B cell (primary cell): ENCODE measurements at regions not wholly inside any gene's neighbourhood (a gene's known extent, or its start where the extent isn't known, plus 50 kb on each side); places are given as distances from the start of the nearest gene placed in this dataset.

Experiments
- ATAC-seq: fragments of 200-7000 bp; cut with Tn5 transposase; one replicate; pipeline ENCODE4 v1.10.0; 2021; ENCODE audit warnings: low read depth, mild to moderate bottlenecking, moderate number of reproducible peaks, moderate library complexity
- CTCF ChIA-PET: fragments of 350-600 bp; sonication (Branson Sonifier 250); formaldehyde crosslinking; loops from one replicate; lab custom pipeline; 2021; ENCODE audit warnings: antibody characterized with exemption, inconsistent platforms; lab: Charles Lee
- POLR2A ChIA-PET: fragments of 350-600 bp; sonication (Branson Sonifier 250); formaldehyde crosslinking; loops from one replicate; lab custom pipeline; 2021; ENCODE audit warnings: antibody characterized with exemption; lab: Charles Lee
- DNase-seq: peaks from one replicate; pipeline ENCODE4 v3.0.0; 2013
- H2AFZ ChIP-seq: 2 replicates; pipeline ENCODE4 v1.6.1; 2012; ENCODE audit warnings: mild to moderate bottlenecking, low read depth, low read length; ENCODE audit not compliant: insufficient read depth, poor library complexity, severe bottlenecking
- H3K27ac ChIP-seq, 2 donors: 1 replicate in 1 of 2; 2 replicates in 1 of 2; pipeline ENCODE4 v1.5.1; 2012 to 2013; ENCODE audit warnings: low read length in 2 of 2, mild to moderate bottlenecking in 2 of 2, moderate library complexity in 1 of 2
- H3K27me3 ChIP-seq, 4 experiments: fragments of 200-600 bp in 1 of 4; sonication (generic) in 1 of 4; replicated peaks in 1 of 4; 1 replicate in 2 of 4; 2 replicates in 2 of 4; pipeline versions ENCODE4 v1.6.1 to v1.7.0; 2013 to 2016; ENCODE audit warnings: low read length in 3 of 4, mild to moderate bottlenecking in 2 of 4, mixed read lengths in 1 of 4, moderate library complexity in 1 of 4; ENCODE audit not compliant: insufficient read depth in 4 of 4, control insufficient read depth in 3 of 4; ENCODE audit errors: control extremely low read depth in 1 of 4
- H3K36me3 ChIP-seq, 2 experiments: replicated peaks in 1 of 2; 1 replicate in 1 of 2; 2 replicates in 1 of 2; pipeline versions ENCODE4 v1.6.1 to v1.7.1; 2013; ENCODE audit warnings: low read length in 1 of 2; ENCODE audit not compliant: insufficient read depth in 2 of 2, control insufficient read depth in 1 of 2; ENCODE audit errors: control extremely low read depth in 1 of 2, extremely low read depth in 1 of 2
- H3K4me1 ChIP-seq, 2 donors: fragments of 200-600 bp in 1 of 2; sonication (generic) in 1 of 2; 1 replicate in 1 of 2; 2 replicates in 1 of 2; pipeline versions ENCODE4 v1.5.1 to v1.6.1; 2013 to 2017; ENCODE audit warnings: low read length in 2 of 2; ENCODE audit not compliant: control insufficient read depth in 2 of 2, insufficient read depth in 2 of 2
- H3K4me2 ChIP-seq: replicated peaks from 2 replicates; pipeline ENCODE3; 2012; ENCODE audit warnings: mild to moderate bottlenecking, low read depth, low read length; ENCODE audit not compliant: poor library complexity, severe bottlenecking
- H3K4me3 ChIP-seq, 5 experiments: fragments of 200-600 bp in 1 of 5; sonication (generic) in 1 of 5; 1 replicate in 3 of 5; 2 replicates in 2 of 5; pipeline versions ENCODE4 v1.5.1 to v1.7.0; 2011 to 2016; ENCODE audit warnings: low read length in 4 of 5, mild to moderate bottlenecking in 4 of 5, low read depth in 2 of 5, control low read depth in 1 of 5, moderate library complexity in 1 of 5; ENCODE audit not compliant: insufficient read depth in 1 of 5; ENCODE audit errors: control extremely low read depth in 1 of 5, extremely low read depth in 1 of 5
- H3K79me2 ChIP-seq: fragments of 200-600 bp; sonication (generic); one replicate; pipeline ENCODE4 v1.6.0; 2016; ENCODE audit warnings: low read length; ENCODE audit not compliant: control insufficient read depth, insufficient read depth
- H3K9ac ChIP-seq: fragments of 200-600 bp; sonication (generic); 2 replicates; pipeline ENCODE4 v1.6.1; 2017; ENCODE audit warnings: mild to moderate bottlenecking, low read length, moderate library complexity
- H3K9me3 ChIP-seq, 3 donors: one replicate each; pipeline versions ENCODE4 v1.6.1 to v1.7.1; 2013; ENCODE audit warnings: low read length in 2 of 3; ENCODE audit not compliant: control insufficient read depth in 2 of 3, insufficient read depth in 1 of 3; ENCODE audit errors: control extremely low read depth in 1 of 3
- H4K20me1 ChIP-seq: 2 replicates; pipeline ENCODE4 v1.6.0; 2012; ENCODE audit warnings: mild to moderate bottlenecking, low read length; ENCODE audit not compliant: insufficient read depth, control insufficient read depth, poor library complexity, severe bottlenecking
- H3K27ac Mint-ChIP-seq: one replicate; pipeline ENCODE4 v1.8.0; 2021; ENCODE audit warnings: mixed read lengths
- H3K27me3 Mint-ChIP-seq: one replicate; pipeline ENCODE4 v1.8.0; 2021; ENCODE audit warnings: mixed read lengths
- H3K4me1 Mint-ChIP-seq: one replicate; pipeline ENCODE4 v1.8.0; 2021; ENCODE audit warnings: mixed read lengths
- H3K4me3 Mint-ChIP-seq: one replicate; pipeline ENCODE4 v1.8.0; 2021; ENCODE audit warnings: mixed read lengths
- H3K9me3 Mint-ChIP-seq: one replicate; pipeline ENCODE4 v1.8.0; 2022; ENCODE audit warnings: mixed read lengths; ENCODE audit not compliant: insufficient read depth
- CTCF ChIP-seq: fragments of 200-600 bp; IDR thresholded peaks from one replicate; pipeline ENCODE4 v1.8.0; 2022; ENCODE audit warnings: antibody characterized with exemption, mild to moderate bottlenecking
- EZH2 ChIP-seq: IDR thresholded peaks from 2 replicates; pipeline ENCODE4 v1.6.1; 2012; ENCODE audit warnings: borderline replicate concordance, low read depth, mild to moderate bottlenecking, moderate library complexity, low read length; ENCODE audit not compliant: insufficient read depth, poor library complexity, severe bottlenecking
- WGBS: methylation state at CpG from one replicate; pipeline ENCODE4 v1.1.5; 2013; ENCODE audit warnings: missing lambda C conversion rate; ENCODE audit not compliant: insufficient coverage; 5-methylcytosine and 5-hydroxymethylcytosine counted together
- intact Hi-C: fragments of 100-400 bp; cut with micrococcal nuclease; formaldehyde crosslinking; loops from one replicate; pipeline ENCODE4 v1.10.0; 2022

DNA sequence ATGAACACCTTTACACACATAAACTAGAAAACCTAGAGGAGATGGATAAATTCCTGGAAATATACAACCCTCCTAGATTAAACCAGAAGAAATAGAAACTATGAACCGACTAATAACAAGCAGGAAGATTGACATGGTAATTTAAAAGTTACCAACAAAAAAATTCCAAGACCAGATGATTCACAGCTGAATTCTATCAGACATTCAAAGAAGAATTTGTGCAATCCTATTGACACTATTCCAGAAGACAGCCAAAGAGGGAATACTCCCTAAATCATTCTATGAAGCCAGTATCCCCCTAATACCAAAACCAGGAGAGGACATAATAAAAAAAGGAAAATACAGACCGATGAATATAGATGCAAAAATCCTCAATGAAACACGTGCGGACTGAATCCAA is 102.6 kb upstream of the KRR1 start:
- H3K9ac ChIP-seq: no peak overlapping the region
- H2AFZ ChIP-seq: no peak overlapping the region
- CTCF ChIA-PET: no interaction called here
- no peaks in the 10 kb centered on the region for H3K9me3 ChIP-seq
- Mint-ChIP-seq H3K27me3 (peaks cover 27% of the 10 kb centered on the region), H3K9me3 (no peaks in the 10 kb centered on the region), H3K4me3 (no peak overlapping the region), H3K27ac (no peak overlapping the region), H3K4me1 (no peaks in the 10 kb centered on the region)
- DNase-seq (no peak), ATAC-seq (no peak)
- WGBS: no CpG with 5 or more reads among the region's 4 CpGs
- no peaks in the 10 kb centered on the region for H3K27me3 ChIP-seq
- no peaks in the 10 kb centered on the region for H4K20me1 ChIP-seq
- H3K4me1 ChIP-seq: no peaks in the 10 kb centered on the region
- H3K79me2 ChIP-seq: no peaks in the 10 kb centered on the region
- H3K4me2 ChIP-seq: no peak overlapping the region
- no peak overlapping the region for H3K27ac ChIP-seq
- intact Hi-C loops: no loop called here
- POLR2A ChIA-PET: no interaction called here
- H3K4me3 ChIP-seq: no peak overlapping the region
- H3K36me3 ChIP-seq: no peaks in the 10 kb centered on the region
- TF ChIP-seq CTCF (no peak), EZH2 (no peak)

DNA sequence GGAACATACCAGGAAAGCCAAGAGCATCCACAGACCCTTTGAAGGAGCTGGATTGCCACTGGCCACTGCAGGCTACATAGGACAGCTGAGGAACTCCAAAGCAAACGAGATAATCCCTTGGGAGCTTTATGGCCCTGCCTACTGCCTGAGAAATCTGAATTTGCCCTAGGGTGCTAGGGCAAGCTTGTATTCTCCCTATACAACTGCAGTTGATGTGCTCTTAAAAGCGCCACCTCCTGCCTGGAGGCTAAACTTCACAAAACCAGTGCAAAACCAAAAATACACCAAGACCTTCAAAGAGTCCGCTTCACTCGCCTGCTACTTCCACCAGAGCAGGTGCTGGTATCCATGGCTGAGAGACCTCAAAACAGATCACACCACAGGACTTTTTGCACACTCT is 99.6 kb upstream of the KRR1 start:
- no peak overlapping the region for H3K4me3 ChIP-seq
- H3K9ac ChIP-seq: no peak overlapping the region
- intact Hi-C loops: no loop called here
- ChIA-PET POLR2A (no interaction called here), CTCF (no interaction called here)
- H3K36me3 ChIP-seq: no peaks in the 10 kb centered on the region
- no peak overlapping the region for H3K27ac ChIP-seq
- H3K4me1 ChIP-seq: no peaks in the 10 kb centered on the region
- peaks cover 27% of the 10 kb centered on the region for H3K27me3 Mint-ChIP-seq
- H3K27me3 ChIP-seq: no peaks in the 10 kb centered on the region
- no peak for ATAC-seq
- no peak overlapping the region for H3K4me3 Mint-ChIP-seq
- H4K20me1 ChIP-seq: no peaks in the 10 kb centered on the region
- TF ChIP-seq EZH2 (no peak), CTCF (no peak)
- H2AFZ ChIP-seq: no peak overlapping the region
- no peaks in the 10 kb centered on the region for H3K9me3 Mint-ChIP-seq
- H3K9me3 ChIP-seq: no peaks in the 10 kb centered on the region
- H3K4me2 ChIP-seq: no peak overlapping the region
- no peaks in the 10 kb centered on the region for H3K79me2 ChIP-seq
- H3K4me1 Mint-ChIP-seq: no peaks in the 10 kb centered on the region
- WGBS: 97% methylated on average over 4 of the region's 4 CpGs
- no peak for DNase-seq
- no peak overlapping the region for H3K27ac Mint-ChIP-seq
